Sigmoid colon (tissue), 4 donors: ENCODE measurements at regions not wholly inside any gene's neighbourhood (a gene's known extent, or its start where the extent isn't known, plus 50 kb on each side); places are given as distances from the start of the nearest gene placed in this dataset.

ENCODE experiments used
- CTCF ChIP-seq, 4 experiments: fragments of 450-650 bp in 3 of 4; fragments of 200-600 bp in 1 of 4; IDR thresholded peaks; one replicate each; pipeline ENCODE4 v1.5.1; 2016 to 2019; ENCODE audit warnings: antibody characterized with exemption in 4 of 4, mild to moderate bottlenecking in 3 of 4, moderate library complexity in 2 of 4
- EP300 ChIP-seq, 4 donors: sonication (generic); formaldehyde crosslinking; IDR thresholded peaks; one replicate each; pipeline ENCODE4 v1.6.1; 2017; ENCODE audit warnings: antibody characterized with exemption in 4 of 4
- POLR2A ChIP-seq, 2 donors: fragments of 450-650 bp; IDR thresholded peaks; one replicate each; pipeline ENCODE4 v1.6.1; 2016; ENCODE audit warnings: antibody characterized with exemption in 2 of 2, mild to moderate bottlenecking in 2 of 2, moderate library complexity in 2 of 2
- POLR2AphosphoS5 ChIP-seq, 4 donors: sonication (generic); formaldehyde crosslinking; IDR thresholded peaks; one replicate each; pipeline ENCODE4 v1.6.1; 2017; ENCODE audit warnings: antibody characterized with exemption in 4 of 4

- TF ChIP-seq POLR2A (IDR thresholded peaks at IDR 0.05) (no peak), CTCF (IDR thresholded peaks at IDR 0.05) (no peak), POLR2AphosphoS5 (IDR thresholded peaks at IDR 0.05) (no peak), EP300 (IDR thresholded peaks at IDR 0.05) (no peak)
These were observed 79.0 kb upstream of the ZBED5 start for GRCh38 chr11:10936626-10937384.
